ENCODE measurements at regions not wholly inside any gene's neighbourhood (a gene's known extent, or its start where the extent isn't known, plus 50 kb on each side); places are given as distances from the start of the nearest gene placed in this dataset.

- Histone ChIP-seq H3K27me3 (ENCODE audit: insufficient read depth, low read depth) (peaks cover 25% of the 10 kb centered on the region), H3K9me3 (ENCODE audit: insufficient read depth, low read depth) (peaks cover 5% of the 10 kb centered on the region; the same call in 1 of the 2 replicates), H3K36me3 (ENCODE audit: low read depth) (no peaks in the 10 kb centered on the region), H3K9me2 (ENCODE audit: insufficient read depth) (no peaks in the 10 kb centered on the region), H3K4me1 (replicated peaks; ENCODE audit: insufficient read depth) (no peaks in the 10 kb centered on the region), H3F3A (ENCODE audit: insufficient read depth, low read depth) (no peaks in the 10 kb centered on the region), H3K79me2 (ENCODE audit: low read depth) (no peaks in the 10 kb centered on the region), H3K4me3 (no peak overlapping the region), H3K4me2 (no peak overlapping the region), H4K20me1 (ENCODE audit: insufficient read depth) (no peaks in the 10 kb centered on the region), H2AFZ (no peak overlapping the region), H3K27ac (no peak overlapping the region)
- no TSS peak for BruUV-seq (replicated peaks)
- intact Hi-C loops (cut with micrococcal nuclease; ENCODE audit: unreplicated experiment) = no loop called here
- POLR2A ChIA-PET (ENCODE audit: unreplicated experiment) = no interaction called here
- CTCF ChIA-PET = no interaction called here
- TF ChIP-seq CTCF (conservative IDR thresholded peaks at IDR 0.05) (no peak), EZH2 (IDR thresholded peaks at IDR 0.05; ENCODE audit: low read depth) (no peak)
- no peak for DNase-seq
These were observed 1013.2 kb upstream of the FANCL start for GRCh38 chr2:59254279-59254678.

DNA sequence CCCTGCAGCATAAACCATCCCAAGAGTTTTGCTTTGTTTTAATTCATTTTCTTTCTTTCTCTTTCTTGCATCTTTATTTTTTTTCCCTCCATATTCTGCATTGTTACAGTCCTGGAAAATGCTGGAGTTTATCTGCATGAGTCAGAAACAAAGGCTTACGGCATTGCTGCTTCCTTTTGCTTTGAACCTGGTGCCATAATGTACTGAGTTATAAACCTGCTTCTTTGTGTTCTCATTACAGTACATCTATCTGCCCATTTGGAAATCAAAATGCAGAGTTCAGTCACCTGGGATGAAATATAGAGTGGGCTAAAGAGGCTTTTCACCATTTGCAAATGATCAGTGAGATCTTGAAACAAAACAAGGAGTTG is 1009.2 kb upstream of the FANCL start:
- Histone ChIP-seq H2AFZ (0 out of 2 replicates have a peak overlapping the region, but pooled peaks have one; percentile 25), H4K20me1 (ENCODE audit: insufficient read depth) (no peaks in the 10 kb centered on the region), H3K4me2 (peak overlapping the region; percentile 68), H3K9me2 (ENCODE audit: insufficient read depth) (no peaks in the 10 kb centered on the region), H3K36me3 (ENCODE audit: low read depth) (no peaks in the 10 kb centered on the region), H3K27ac (no peak overlapping the region), H3K4me3 (peak overlapping the region; percentile 26; the same call in 1 of the 2 replicates), H3F3A (ENCODE audit: insufficient read depth, low read depth) (no peaks in the 10 kb centered on the region), H3K9me3 (ENCODE audit: insufficient read depth, low read depth) (no peaks in the 10 kb centered on the region), H3K79me2 (ENCODE audit: low read depth) (no peaks in the 10 kb centered on the region), H3K4me1 (replicated peaks; ENCODE audit: insufficient read depth) (no peaks in the 10 kb centered on the region), H3K27me3 (ENCODE audit: insufficient read depth, low read depth) (peaks cover 35% of the 10 kb centered on the region)
- DNase-seq = no peak
- ChIA-PET CTCF (no interaction called here), POLR2A (ENCODE audit: unreplicated experiment) (interaction anchor here (0.5 kb wide), 1 partner anchor 997 kb away, joined by 4 read pairs; no protein-coding TSS in a partner anchor)
- TF ChIP-seq EZH2 (IDR thresholded peaks at IDR 0.05; ENCODE audit: low read depth) = no peak
- TF ChIP-seq CTCF (conservative IDR thresholded peaks at IDR 0.05) = no peak
- BruUV-seq (replicated peaks) = no TSS peak
- intact Hi-C loops (cut with micrococcal nuclease; ENCODE audit: unreplicated experiment) = no loop called here

- Histone ChIP-seq H3K4me2 (peak overlapping the region; percentile 68), H3K36me3 (ENCODE audit: low read depth) (no peaks in the 10 kb centered on the region), H2AFZ (0 out of 2 replicates have a peak overlapping the region, but pooled peaks have one; percentile 25), H3K9me3 (ENCODE audit: insufficient read depth, low read depth) (no peaks in the 10 kb centered on the region), H3K27me3 (ENCODE audit: insufficient read depth, low read depth) (peaks cover 35% of the 10 kb centered on the region), H3K9me2 (ENCODE audit: insufficient read depth) (no peaks in the 10 kb centered on the region), H3K4me1 (replicated peaks; ENCODE audit: insufficient read depth) (no peaks in the 10 kb centered on the region), H3K79me2 (ENCODE audit: low read depth) (no peaks in the 10 kb centered on the region), H4K20me1 (ENCODE audit: insufficient read depth) (no peaks in the 10 kb centered on the region), H3F3A (ENCODE audit: insufficient read depth, low read depth) (no peaks in the 10 kb centered on the region), H3K27ac (no peak overlapping the region), H3K4me3 (peak overlapping the region; percentile 26; the same call in 1 of the 2 replicates)
- no TSS peak for BruUV-seq (replicated peaks)
- DNase-seq = no peak
- TF ChIP-seq EZH2 (IDR thresholded peaks at IDR 0.05; ENCODE audit: low read depth) (no peak), CTCF (conservative IDR thresholded peaks at IDR 0.05) (no peak)
- ChIA-PET POLR2A (ENCODE audit: unreplicated experiment) (interaction anchor here (0.5 kb wide), 1 partner anchor 997 kb away, joined by 4 read pairs; no protein-coding TSS in a partner anchor), CTCF (no interaction called here)
- intact Hi-C loops (cut with micrococcal nuclease; ENCODE audit: unreplicated experiment) = no loop called here
These were observed 1008.5 kb upstream of the FANCL start for GRCh38 chr2:59249441-59250306.

Data from PC-9 (cell line).